Ramos (cell line): ENCODE measurements at regions not wholly inside any gene's neighbourhood (a gene's known extent, or its start where the extent isn't known, plus 50 kb on each side); places are given as distances from the start of the nearest gene placed in this dataset.

ENCODE experiments used
- in situ Hi-C: fragments of 300-500 bp; cut with MboI; formaldehyde crosslinking; loops from one replicate; pipeline ENCODE4 v1.14.3; 2022; ENCODE audit warnings: low sequenced_read_pairs; ENCODE audit not compliant: unreplicated experiment

GRCh38 chr4:120528428-120528827, 394.1 kb downstream of the PRDM5 start:
- in situ Hi-C loops = no loop called here

- in situ Hi-C loops = no loop called here
Measured at GRCh38 chr4:120526033-120526432, 396.5 kb downstream of the PRDM5 start.

GRCh38 chr4:120525106-120525505, 397.4 kb downstream of the PRDM5 start:
- in situ Hi-C loops = no loop called here

- in situ Hi-C loops = no loop called here
Measured at GRCh38 chr4:120524237-120524636, 398.3 kb downstream of the PRDM5 start.

GRCh38 chr4:120520761-120521160, 401.8 kb downstream of the PRDM5 start:
- in situ Hi-C loops = no loop called here

GRCh38 chr4:120517966-120518365, 404.6 kb downstream of the PRDM5 start:
- in situ Hi-C loops = no loop called here

GRCh38 chr4:120509719-120510118, 412.8 kb downstream of the PRDM5 start:
- in situ Hi-C loops = no loop called here

- in situ Hi-C loops = no loop called here
Measured at GRCh38 chr4:120509222-120509621, 413.3 kb downstream of the PRDM5 start.

- in situ Hi-C loops = no loop called here
Measured at GRCh38 chr4:120508036-120508435, 414.5 kb downstream of the PRDM5 start.

GRCh38 chr4:120506536-120506935, 416.0 kb downstream of the PRDM5 start:
- in situ Hi-C loops = no loop called here

GRCh38 chr4:120498678-120499077, 423.8 kb downstream of the PRDM5 start:
- in situ Hi-C loops = no loop called here

GRCh38 chr4:120491481-120491880, 424.8 kb upstream of the MAD2L1 start:
- in situ Hi-C loops = no loop called here

GRCh38 chr4:120481756-120482155, 415.1 kb upstream of the MAD2L1 start:
- in situ Hi-C loops = no loop called here

- in situ Hi-C loops = no loop called here
Measured at GRCh38 chr4:120472447-120473131, 405.9 kb upstream of the MAD2L1 start.

GRCh38 chr4:120466429-120466828, 399.8 kb upstream of the MAD2L1 start:
- in situ Hi-C loops = no loop called here

GRCh38 chr4:120454788-120455187, 388.1 kb upstream of the MAD2L1 start:
- in situ Hi-C loops = no loop called here

- in situ Hi-C loops = no loop called here
Measured at GRCh38 chr4:120452536-120452935, 385.9 kb upstream of the MAD2L1 start.

- in situ Hi-C loops = no loop called here
Measured at GRCh38 chr4:120452001-120452400, 385.4 kb upstream of the MAD2L1 start.

- in situ Hi-C loops = no loop called here
Measured at GRCh38 chr4:120447774-120448173, 381.1 kb upstream of the MAD2L1 start.

- in situ Hi-C loops = no loop called here
Measured at GRCh38 chr4:120446051-120446567, 379.5 kb upstream of the MAD2L1 start.

- in situ Hi-C loops = no loop called here
Measured at GRCh38 chr4:120445186-120445585, 378.5 kb upstream of the MAD2L1 start.

GRCh38 chr4:120443116-120443515, 376.5 kb upstream of the MAD2L1 start:
- in situ Hi-C loops = no loop called here
